Transverse colon (tissue), 4 donors: ENCODE measurements at regions not wholly inside any gene's neighbourhood (a gene's known extent, or its start where the extent isn't known, plus 50 kb on each side); places are given as distances from the start of the nearest gene placed in this dataset.

ENCODE experiments used
- DNase-seq: peaks from one replicate; pipeline ENCODE4 v3.0.0-alpha.2; 2019
- H3K27ac ChIP-seq, 4 donors: fragments of 200-600 bp; sonication (generic); 2 replicates each; pipeline ENCODE4 v1.5.1; 2016 to 2018; ENCODE audit warnings: inconsistent platforms in 4 of 4
- H3K27me3 ChIP-seq: fragments of 200-600 bp; sonication (generic); 2 replicates; pipeline ENCODE4 v1.5.1; 2017; ENCODE audit warnings: inconsistent platforms
- H3K36me3 ChIP-seq, 4 donors: fragments of 200-600 bp; sonication (generic); 2 replicates each; pipeline ENCODE4 v1.5.1; 2017 to 2019; ENCODE audit warnings: inconsistent platforms in 4 of 4
- H3K4me1 ChIP-seq, 4 donors: fragments of 200-600 bp; sonication (generic); 2 replicates each; pipeline ENCODE4 v1.5.1; 2017 to 2020; ENCODE audit warnings: inconsistent platforms in 4 of 4
- H3K4me3 ChIP-seq, 4 donors: fragments of 200-600 bp; sonication (generic); 1 replicate in 1 of 4; 2 replicates in 3 of 4; pipeline versions ENCODE4 v1.5.1 to v1.6.1; 2017 to 2019; ENCODE audit warnings: inconsistent platforms in 4 of 4
- H3K9me3 ChIP-seq, 2 donors: fragments of 200-600 bp; sonication (generic); 2 replicates each; pipeline ENCODE4 v1.5.1; 2017 to 2019; ENCODE audit warnings: inconsistent platforms in 2 of 2
- EP300 ChIP-seq: sonication (generic); formaldehyde crosslinking; IDR thresholded peaks from one replicate; pipeline ENCODE4 v1.6.1; 2017; ENCODE audit warnings: antibody characterized with exemption, low read depth
- POLR2A ChIP-seq: fragments of 450-650 bp; IDR thresholded peaks from one replicate; pipeline ENCODE4 v1.6.1; 2016; ENCODE audit warnings: antibody characterized with exemption, mild to moderate bottlenecking, moderate library complexity
- POLR2AphosphoS5 ChIP-seq, 3 donors: sonication (generic); formaldehyde crosslinking; IDR thresholded peaks; one replicate each; pipeline ENCODE4 v1.6.1; 2016; ENCODE audit warnings: antibody characterized with exemption in 3 of 3
- WGBS, 2 donors: methylation state at CpG; one replicate each; pipeline ENCODE4 v1.1.5; 2018; ENCODE audit warnings: low coverage in 1 of 2; 5-methylcytosine and 5-hydroxymethylcytosine counted together
- in situ Hi-C, 4 donors: fragments of 200-750 bp; cut with MboI; loops; one replicate each; pipeline versions ENCODE4 v1.15.0 to v1.15.1; 2017; ENCODE audit warnings: low sequenced_read_pairs in 3 of 4, low pct_ligation_motif_present in 1 of 4, low pct_unique_long_range_greater_than_20kb in 1 of 4
- intact Hi-C: fragments of 100-400 bp; cut with DNase I; formaldehyde crosslinking; loops from one replicate; pipeline ENCODE4 v1.15.1; 2023; ENCODE audit warnings: low total_unique reads
- TF ChIP-seq, protein P1 (sequence below), 5 experiments: fragments of 200-600 bp in 3 of 5; fragments of 450-650 bp in 2 of 5; sonication (generic) in 3 of 5; IDR thresholded peaks; 1 replicate in 2 of 5; 2 replicates in 3 of 5; pipeline ENCODE4 v1.5.1; 2016 to 2017; ENCODE audit warnings: antibody characterized with exemption in 5 of 5, inconsistent platforms in 3 of 5, mild to moderate bottlenecking in 2 of 5, moderate library complexity in 1 of 5

DNA sequence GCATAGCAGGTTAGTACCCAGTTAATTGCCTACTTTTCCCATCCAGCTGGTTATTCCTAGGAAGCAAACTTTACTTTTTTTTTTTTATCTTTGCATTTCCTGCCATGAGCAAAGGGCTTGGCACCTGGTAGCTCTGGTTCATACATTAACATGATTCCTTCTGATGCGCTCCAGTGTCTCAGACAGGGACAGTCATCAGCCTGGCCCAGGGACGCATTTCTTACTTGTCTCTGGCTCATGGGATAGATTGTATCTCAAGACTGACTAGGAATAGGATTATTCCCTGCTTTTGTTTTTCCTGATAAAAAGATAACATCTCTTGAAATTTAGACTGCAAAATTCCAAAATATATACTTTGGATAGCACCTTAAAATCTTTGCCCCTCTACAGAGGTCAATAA, 571.5 kb upstream of the TENM3 start:
- TF ChIP-seq, protein P1, sequence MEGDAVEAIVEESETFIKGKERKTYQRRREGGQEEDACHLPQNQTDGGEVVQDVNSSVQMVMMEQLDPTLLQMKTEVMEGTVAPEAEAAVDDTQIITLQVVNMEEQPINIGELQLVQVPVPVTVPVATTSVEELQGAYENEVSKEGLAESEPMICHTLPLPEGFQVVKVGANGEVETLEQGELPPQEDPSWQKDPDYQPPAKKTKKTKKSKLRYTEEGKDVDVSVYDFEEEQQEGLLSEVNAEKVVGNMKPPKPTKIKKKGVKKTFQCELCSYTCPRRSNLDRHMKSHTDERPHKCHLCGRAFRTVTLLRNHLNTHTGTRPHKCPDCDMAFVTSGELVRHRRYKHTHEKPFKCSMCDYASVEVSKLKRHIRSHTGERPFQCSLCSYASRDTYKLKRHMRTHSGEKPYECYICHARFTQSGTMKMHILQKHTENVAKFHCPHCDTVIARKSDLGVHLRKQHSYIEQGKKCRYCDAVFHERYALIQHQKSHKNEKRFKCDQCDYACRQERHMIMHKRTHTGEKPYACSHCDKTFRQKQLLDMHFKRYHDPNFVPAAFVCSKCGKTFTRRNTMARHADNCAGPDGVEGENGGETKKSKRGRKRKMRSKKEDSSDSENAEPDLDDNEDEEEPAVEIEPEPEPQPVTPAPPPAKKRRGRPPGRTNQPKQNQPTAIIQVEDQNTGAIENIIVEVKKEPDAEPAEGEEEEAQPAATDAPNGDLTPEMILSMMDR (IDR thresholded peaks at IDR 0.05): no peak
- TF ChIP-seq POLR2AphosphoS5 (IDR thresholded peaks at IDR 0.05) (no peak), EP300 (no peak), POLR2A (no peak)
- DNase-seq: no peak
- H3K27ac ChIP-seq: no peak overlapping the region
- no peaks in the 10 kb centered on the region for H3K4me1 ChIP-seq
- no peaks in the 10 kb centered on the region for H3K36me3 ChIP-seq
- 71 to 80% methylated on average over 1 to 2 of the region's 2 CpGs for WGBS, 2 donors
- in situ Hi-C loops (no loop called here), intact Hi-C loops (no loop called here)
- no peaks in the 10 kb centered on the region for H3K9me3 ChIP-seq
- no peaks in the 10 kb centered on the region for H3K27me3 ChIP-seq
- no peak overlapping the region for H3K4me3 ChIP-seq

DNA sequence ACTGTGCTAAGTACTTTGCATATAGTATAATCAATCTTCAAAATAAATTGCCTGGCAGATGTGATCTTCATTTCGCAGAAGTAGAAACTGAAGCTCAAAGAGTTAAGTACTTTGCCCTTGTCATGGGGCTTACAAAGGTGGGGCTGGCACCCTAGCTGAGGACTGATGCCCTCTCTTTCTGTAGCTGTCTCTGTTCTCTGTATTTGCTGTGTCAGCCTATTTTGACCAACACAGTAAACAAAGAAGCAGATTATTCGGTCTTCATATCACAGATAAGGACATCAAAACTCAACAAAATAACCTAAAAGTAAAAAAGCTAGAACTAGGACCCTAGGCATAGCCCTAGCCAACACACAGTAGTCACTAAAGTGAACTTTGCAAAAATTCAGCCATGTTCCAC, 570.5 kb upstream of the TENM3 start:
- DNase-seq: no peak
- H3K27ac ChIP-seq: no peak overlapping the region
- H3K27me3 ChIP-seq: no peaks in the 10 kb centered on the region
- H3K4me3 ChIP-seq: no peak overlapping the region
- 80 to 82% methylated on average over 1 to 2 of the region's 2 CpGs for WGBS, 2 donors
- in situ Hi-C loops (no loop called here), intact Hi-C loops (no loop called here)
- H3K9me3 ChIP-seq: no peaks in the 10 kb centered on the region
- no peaks in the 10 kb centered on the region for H3K4me1 ChIP-seq
- H3K36me3 ChIP-seq: no peaks in the 10 kb centered on the region
- TF ChIP-seq, protein P1 (IDR thresholded peaks at IDR 0.05): no peak
- TF ChIP-seq EP300 (no peak), POLR2AphosphoS5 (IDR thresholded peaks at IDR 0.05) (no peak), POLR2A (no peak)

DNA sequence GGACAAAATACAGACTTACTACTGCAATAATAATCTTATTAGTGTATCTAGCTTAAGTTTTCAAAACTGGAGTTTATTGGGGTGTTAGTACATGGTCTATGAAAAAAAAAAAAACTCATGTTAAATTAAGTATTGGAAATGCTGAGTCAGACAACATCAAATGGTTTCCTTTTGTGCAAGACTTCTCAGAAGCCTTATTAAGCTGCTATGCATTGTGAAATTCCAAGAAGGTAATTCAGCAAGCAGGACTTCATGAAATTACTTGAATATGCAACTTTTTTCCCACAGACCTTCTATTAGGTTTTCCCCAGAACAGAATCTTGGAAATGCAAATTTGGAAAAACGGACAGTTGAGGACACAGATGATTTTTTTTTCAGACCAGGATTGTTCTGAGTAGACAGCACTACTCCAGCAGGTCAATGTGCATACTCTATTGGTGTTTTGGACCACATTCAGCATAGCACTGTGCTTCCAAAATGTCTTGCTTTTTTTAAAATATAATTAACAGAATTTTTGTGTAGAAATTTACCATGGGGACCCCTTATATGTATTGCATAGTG, 568.8 kb upstream of the TENM3 start:
- no peak for DNase-seq
- 49 to 100% methylated on average over 1 of the region's 1 CpG for WGBS, 2 donors
- H3K4me3 ChIP-seq: no peak overlapping the region
- intact Hi-C loops (no loop called here), in situ Hi-C loops (no loop called here)
- no peaks in the 10 kb centered on the region for H3K4me1 ChIP-seq
- H3K27me3 ChIP-seq: no peaks in the 10 kb centered on the region
- TF ChIP-seq, protein P1 (IDR thresholded peaks at IDR 0.05): no peak
- TF ChIP-seq EP300 (no peak), POLR2A (no peak), POLR2AphosphoS5 (IDR thresholded peaks at IDR 0.05) (no peak)
- H3K27ac ChIP-seq: no peak overlapping the region
- no peaks in the 10 kb centered on the region for H3K36me3 ChIP-seq
- no peaks in the 10 kb centered on the region for H3K9me3 ChIP-seq

DNA sequence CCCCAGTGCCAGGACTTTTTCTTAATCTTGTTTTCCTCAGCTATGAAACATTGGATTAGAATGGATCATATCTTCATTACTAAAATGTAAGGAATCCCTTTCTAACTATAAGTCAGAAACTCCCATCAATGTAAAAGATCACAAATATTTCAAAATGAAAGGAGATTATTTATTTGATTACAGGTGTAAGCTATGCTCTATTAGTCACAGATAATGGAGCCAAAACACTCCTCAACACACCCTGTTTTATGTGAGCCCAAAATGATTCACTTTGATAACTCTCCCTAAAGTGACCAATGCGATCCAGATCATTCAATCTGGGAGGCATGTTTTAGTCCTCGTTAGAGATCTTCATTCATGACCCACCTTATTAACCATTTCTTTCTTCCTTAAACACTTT, 566.7 kb upstream of the TENM3 start:
- 42 to 50% methylated on average over 2 of the region's 2 CpGs for WGBS, 2 donors
- H3K4me3 ChIP-seq: no peak overlapping the region
- in situ Hi-C loops: no loop called here

More for the DNA sequence above, 566.7 kb upstream of the TENM3 start:
- TF ChIP-seq, protein P1 (IDR thresholded peaks at IDR 0.05): no peak
- TF ChIP-seq POLR2AphosphoS5 (IDR thresholded peaks at IDR 0.05) (no peak), EP300 (no peak), POLR2A (no peak)
- Histone ChIP-seq H3K4me1 (no peaks in the 10 kb centered on the region), H3K27ac (no peak overlapping the region), H3K27me3 (no peaks in the 10 kb centered on the region), H3K9me3 (no peaks in the 10 kb centered on the region), H3K36me3 (no peaks in the 10 kb centered on the region)
- no peak for DNase-seq
- intact Hi-C loops: no loop called here
